Panc1 (cell line): ENCODE measurements at regions not wholly inside any gene's neighbourhood (a gene's known extent, or its start where the extent isn't known, plus 50 kb on each side); places are given as distances from the start of the nearest gene placed in this dataset.

ENCODE experiments used
- POLR2AphosphoS5 ChIP-seq: IDR thresholded peaks from 2 replicates; pipeline ENCODE4 v1.6.1; 2012; ENCODE audit warnings: mild to moderate bottlenecking, low read depth, low read length, moderate library complexity
- REST ChIP-seq, 2 experiments: IDR thresholded peaks; 2 replicates each; pipeline ENCODE4 v1.6.1; 2011 to 2012; ENCODE audit warnings: low read depth in 2 of 2, control low read depth in 1 of 2, low read length in 1 of 2, mild to moderate bottlenecking in 1 of 2, moderate library complexity in 1 of 2; ENCODE audit not compliant: insufficient read depth in 1 of 2
- TF ChIP-seq, protein P1 (sequence below): fragments of 450-650 bp; IDR thresholded peaks from 2 replicates; pipeline ENCODE4 v1.5.1; 2017; ENCODE audit warnings: mild to moderate bottlenecking

DNA sequence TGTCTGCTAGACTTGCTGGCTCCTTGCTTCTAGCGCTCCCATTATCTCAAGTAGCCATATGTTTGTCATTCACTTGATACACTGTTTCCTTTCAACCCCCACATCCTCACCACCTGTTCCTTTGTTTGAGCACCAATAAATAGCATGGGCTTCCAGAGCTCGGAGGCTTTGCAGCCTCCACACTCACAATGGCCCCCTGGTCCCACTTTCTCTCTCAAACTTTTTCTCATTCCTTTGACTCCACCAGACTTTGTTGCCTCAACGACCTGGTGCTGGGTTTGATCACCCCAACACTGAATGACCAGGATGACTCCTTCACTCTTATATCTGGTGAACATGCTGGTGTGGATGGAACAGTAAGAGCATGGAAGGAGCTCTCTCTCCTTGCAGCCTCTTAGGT is 114.5 kb upstream of the TRIM24 start:
- TF ChIP-seq, protein P1, sequence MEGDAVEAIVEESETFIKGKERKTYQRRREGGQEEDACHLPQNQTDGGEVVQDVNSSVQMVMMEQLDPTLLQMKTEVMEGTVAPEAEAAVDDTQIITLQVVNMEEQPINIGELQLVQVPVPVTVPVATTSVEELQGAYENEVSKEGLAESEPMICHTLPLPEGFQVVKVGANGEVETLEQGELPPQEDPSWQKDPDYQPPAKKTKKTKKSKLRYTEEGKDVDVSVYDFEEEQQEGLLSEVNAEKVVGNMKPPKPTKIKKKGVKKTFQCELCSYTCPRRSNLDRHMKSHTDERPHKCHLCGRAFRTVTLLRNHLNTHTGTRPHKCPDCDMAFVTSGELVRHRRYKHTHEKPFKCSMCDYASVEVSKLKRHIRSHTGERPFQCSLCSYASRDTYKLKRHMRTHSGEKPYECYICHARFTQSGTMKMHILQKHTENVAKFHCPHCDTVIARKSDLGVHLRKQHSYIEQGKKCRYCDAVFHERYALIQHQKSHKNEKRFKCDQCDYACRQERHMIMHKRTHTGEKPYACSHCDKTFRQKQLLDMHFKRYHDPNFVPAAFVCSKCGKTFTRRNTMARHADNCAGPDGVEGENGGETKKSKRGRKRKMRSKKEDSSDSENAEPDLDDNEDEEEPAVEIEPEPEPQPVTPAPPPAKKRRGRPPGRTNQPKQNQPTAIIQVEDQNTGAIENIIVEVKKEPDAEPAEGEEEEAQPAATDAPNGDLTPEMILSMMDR = no peak
- no peak for TF ChIP-seq POLR2AphosphoS5
- no peak for TF ChIP-seq REST (IDR thresholded peaks at IDR 0.05; ENCODE audit: insufficient read depth in 1 of 2, low read depth in 2 of 2, low read length in 1 of 2)
